IMR-90 (cell line): ENCODE measurements at regions not wholly inside any gene's neighbourhood (a gene's known extent, or its start where the extent isn't known, plus 50 kb on each side); places are given as distances from the start of the nearest gene placed in this dataset.

Source experiments
- ATAC-seq: fragments of 200-7000 bp; cut with Tn5 transposase; 2 replicates; pipeline ENCODE4 v1.9.1; 2020; ENCODE audit warnings: low read depth, mild to moderate bottlenecking, moderate library complexity
- BruUV-seq: library from RNA; stranded (reverse); fragments of 400-500 nt; replicated peaks from 2 replicates; lab custom pipeline; 2021; lab: Mats Ljungman, UMichigan
- CTCF ChIA-PET: fragments of 300-600 bp; formaldehyde crosslinking; extraction: SDS; loops from one replicate; lab custom pipeline; 2021; ENCODE audit warnings: antibody characterized with exemption; lab: Yijun Ruan, JAX
- POLR2A ChIA-PET: fragments of 300-600 bp; sonication (Branson Sonifier 250); formaldehyde crosslinking; loops from one replicate; lab custom pipeline; 2022; ENCODE audit warnings: antibody characterized with exemption; ENCODE audit not compliant: unreplicated experiment; lab: Charles Lee
- DNase-seq: peaks from one replicate; pipeline ENCODE4 v3.0.0; 2013
- H2AFZ ChIP-seq: replicated peaks from 2 replicates; pipeline ENCODE3; 2013; ENCODE audit warnings: low read length, mild to moderate bottlenecking; ENCODE audit not compliant: poor library complexity
- H2AK5ac ChIP-seq: 2 replicates; pipeline ENCODE4 v1.6.1; 2013; ENCODE audit warnings: low read depth, low read length, inconsistent platforms
- H2AK9ac ChIP-seq: replicated peaks from 2 replicates; pipeline ENCODE3; 2013; ENCODE audit warnings: mild to moderate bottlenecking, low read depth, low read length, moderate library complexity; ENCODE audit not compliant: poor library complexity
- H2BK120ac ChIP-seq: 2 replicates; pipeline ENCODE4 v1.6.1; 2013; ENCODE audit warnings: low read depth, low read length, inconsistent platforms
- H2BK15ac ChIP-seq: 3 replicates; pipeline ENCODE4 v1.6.1; 2013; ENCODE audit warnings: low read depth, low read length, inconsistent platforms
- H2BK20ac ChIP-seq: 2 replicates; pipeline ENCODE4 v1.6.1; 2013; ENCODE audit warnings: low read depth, mild to moderate bottlenecking, inconsistent platforms, low read length, moderate library complexity
- H2BK5ac ChIP-seq: 2 replicates; pipeline ENCODE4 v1.6.1; 2013; ENCODE audit warnings: mild to moderate bottlenecking, low read depth, low read length, inconsistent platforms; ENCODE audit not compliant: poor library complexity, severe bottlenecking
- H3K14ac ChIP-seq: replicated peaks from 2 replicates; pipeline ENCODE4 v1.6.1; 2013; ENCODE audit warnings: low read depth, low read length, inconsistent platforms
- H3K18ac ChIP-seq: 2 replicates; pipeline ENCODE4 v1.6.1; 2013; ENCODE audit warnings: low read depth, low read length, control low read depth
- H3K23ac ChIP-seq: 2 replicates; pipeline ENCODE4 v1.6.1; 2013; ENCODE audit warnings: low read depth, low read length, inconsistent platforms
- H3K27ac ChIP-seq: 2 replicates; pipeline ENCODE4 v1.5.1; 2013; ENCODE audit warnings: mild to moderate bottlenecking, control low read depth, low read length; ENCODE audit not compliant: insufficient read depth
- H3K27me3 ChIP-seq: 2 replicates; pipeline ENCODE4 v1.6.1; 2013; ENCODE audit warnings: low read length; ENCODE audit not compliant: control insufficient read depth, insufficient read depth
- H3K36me3 ChIP-seq: 2 replicates; pipeline ENCODE4 v1.6.1; 2013; ENCODE audit warnings: low read length, mixed read lengths; ENCODE audit not compliant: control insufficient read depth, insufficient read depth
- H3K4ac ChIP-seq: 2 replicates; pipeline ENCODE4 v1.6.1; 2013; ENCODE audit warnings: low read depth, low read length, inconsistent platforms
- H3K4me1 ChIP-seq: 2 replicates; pipeline ENCODE4 v1.6.1; 2013; ENCODE audit warnings: low read length, mixed read lengths; ENCODE audit not compliant: control insufficient read depth, insufficient read depth
- H3K4me2 ChIP-seq: 2 replicates; pipeline ENCODE4 v1.6.1; 2013; ENCODE audit warnings: low read depth, mild to moderate bottlenecking, control low read depth, low read length, moderate library complexity
- H3K4me3 ChIP-seq: 2 replicates; pipeline ENCODE4 v1.5.1; 2013; ENCODE audit warnings: low read depth, mild to moderate bottlenecking, control low read depth, low read length, moderate library complexity; ENCODE audit not compliant: insufficient read depth
- H3K56ac ChIP-seq: 2 replicates; pipeline ENCODE4 v1.6.1; 2013; ENCODE audit warnings: low read length, inconsistent platforms; ENCODE audit not compliant: insufficient read depth; ENCODE audit errors: extremely low read depth
- H3K79me1 ChIP-seq, 2 experiments: 2 replicates each; pipeline ENCODE4 v1.6.1; 2013; ENCODE audit warnings: low read length in 2 of 2, inconsistent platforms in 1 of 2, low read depth in 1 of 2
- H3K9ac ChIP-seq: 2 replicates; pipeline ENCODE4 v1.6.1; 2013; ENCODE audit warnings: low read depth, low read length, control low read depth
- H3K9me1 ChIP-seq: 2 replicates; pipeline ENCODE4 v1.6.1; 2013; ENCODE audit warnings: low read length, inconsistent platforms; ENCODE audit not compliant: insufficient read depth
- H3K9me3 ChIP-seq: 2 replicates; pipeline ENCODE4 v1.6.1; 2013; ENCODE audit warnings: low read length; ENCODE audit not compliant: control insufficient read depth, insufficient read depth
- H4K20me1 ChIP-seq: 2 replicates; pipeline ENCODE4 v1.6.1; 2013; ENCODE audit warnings: low read length, inconsistent platforms; ENCODE audit not compliant: insufficient read depth
- H4K5ac ChIP-seq: 2 replicates; pipeline ENCODE4 v1.6.1; 2013; ENCODE audit warnings: mild to moderate bottlenecking, low read depth, low read length, control low read depth
- H4K8ac ChIP-seq, 2 experiments: 2 replicates each; pipeline ENCODE4 v1.6.1; 2013; ENCODE audit warnings: low read depth in 2 of 2, low read length in 2 of 2, control low read depth in 1 of 2, inconsistent platforms in 1 of 2
- H4K91ac ChIP-seq: 2 replicates; pipeline ENCODE4 v1.6.1; 2013; ENCODE audit warnings: low read depth, low read length, inconsistent platforms; ENCODE audit not compliant: insufficient read depth
- MAFK ChIP-seq: IDR thresholded peaks from 2 replicates; pipeline ENCODE4 v1.6.1; 2012; ENCODE audit warnings: low read depth, low read length, improper control_type of control experiment
- SMC3 ChIP-seq: fragments of 150-350 bp; IDR thresholded peaks from 2 replicates; pipeline ENCODE4 v1.6.1; 2016; ENCODE audit warnings: low read depth, mild to moderate bottlenecking, antibody characterized with exemption, low read length, moderate library complexity
- WGBS, 2 experiments: methylation state at CpG; one replicate each; pipeline versions ENCODE4 v1.1.5 to v1.1.7; 2013; ENCODE audit warnings: missing lambda C conversion rate in 2 of 2; ENCODE audit not compliant: insufficient read length in 1 of 2; ENCODE audit errors: extremely low coverage in 2 of 2; 5-methylcytosine and 5-hydroxymethylcytosine counted together
- dilution Hi-C: fragments of 300-500 bp; cut with HindIII; formaldehyde crosslinking; loops from one replicate; pipeline ENCODE4 v1.14.3; 2018; ENCODE audit warnings: low sequenced_read_pairs; ENCODE audit not compliant: unreplicated experiment
- in situ Hi-C: fragments of 300-500 bp; cut with MboI; formaldehyde crosslinking; loops from 3 replicates; pipeline ENCODE4 v1.14.3; 2019; ENCODE audit warnings: low sequenced_read_pairs, inconsistent platforms, mixed read lengths
- intact Hi-C: fragments of 100-400 bp; cut with micrococcal nuclease; formaldehyde crosslinking; loops from 2 replicates; pipeline ENCODE4 v1.10.0; 2022

DNA sequence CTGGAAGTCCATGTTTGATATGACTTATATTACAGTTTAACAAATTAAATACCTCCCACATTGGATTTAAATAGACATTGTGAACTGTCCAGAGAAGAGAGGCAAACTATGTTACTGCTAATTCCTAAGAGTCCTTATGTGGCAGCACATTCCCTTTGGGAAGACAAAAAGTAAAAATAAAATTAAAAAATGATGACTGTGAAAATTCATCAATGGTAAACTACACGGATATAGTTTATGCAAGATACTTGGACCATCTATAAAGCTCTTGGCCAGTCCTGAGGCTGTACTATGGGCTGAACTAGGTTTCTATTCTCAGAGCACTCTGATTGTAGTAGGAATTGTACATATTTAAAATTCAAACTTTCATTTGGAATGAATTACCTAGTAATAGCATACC is 206.4 kb downstream of the LRRK2 start:
- Histone ChIP-seq H2BK15ac (no peak overlapping the region), H3K56ac (no peak overlapping the region), H3K14ac (no peak overlapping the region), H2AK9ac (no peak overlapping the region), H3K9me3 (no peaks in the 10 kb centered on the region), H4K91ac (no peak overlapping the region), H2AK5ac (no peak overlapping the region), H3K4me3 (no peak overlapping the region), H3K4me2 (no peak overlapping the region), H3K9me1 (no peaks in the 10 kb centered on the region), H4K8ac (no peak overlapping the region), H4K5ac (no peak overlapping the region), H3K79me1 (no peaks in the 10 kb centered on the region), H2AFZ (no peak overlapping the region), H3K27me3 (no peaks in the 10 kb centered on the region), H3K4ac (no peak overlapping the region), H2BK120ac (no peak overlapping the region), H2BK20ac (no peak overlapping the region), H3K36me3 (no peaks in the 10 kb centered on the region), H3K27ac (no peak overlapping the region), H3K18ac (no peak overlapping the region), H3K23ac (no peak overlapping the region), H4K20me1 (no peaks in the 10 kb centered on the region), H2BK5ac (no peak overlapping the region), H3K4me1 (no peaks in the 10 kb centered on the region), H3K9ac (no peak overlapping the region)
- TF ChIP-seq SMC3: no peak
- peak; percentile 28; the same call in 1 of the 2 replicates for TF ChIP-seq MAFK
- in situ Hi-C loops (no loop called here), dilution Hi-C loops (no loop called here), intact Hi-C loops (no loop called here)
- BruUV-seq: no TSS peak
- ChIA-PET CTCF (no interaction called here), POLR2A (no interaction called here)
- no peak for ATAC-seq
- WGBS, 2 experiments: no CpG with 5 or more reads among the region's 1 CpG
- no peak for DNase-seq
